Activated naive CD8-positive, alpha-beta T cell treated with anti-CD3 and anti-CD28 coated beads, Interleukin-2, amount 50 U/mL, for 24 hours (primary cell): ENCODE measurements at regions not wholly inside any gene's neighbourhood (a gene's known extent, or its start where the extent isn't known, plus 50 kb on each side); places are given as distances from the start of the nearest gene placed in this dataset.
A peak's percentile ranks its signal among the peaks of the same experiment; 100 is the strongest.

Source experiments
- ATAC-seq: fragments of 150-1000 bp; cut with Tn5 transposase; one replicate; pipeline ENCODE4 v1.10.0; 2021
- DNase-seq: peaks from one replicate; pipeline ENCODE4 v3.0.0; 2021
- H3K27ac Mint-ChIP-seq: one replicate; pipeline ENCODE4 v1.8.0; 2021; ENCODE audit warnings: mild to moderate bottlenecking, mixed read lengths
- H3K27me3 Mint-ChIP-seq: one replicate; pipeline ENCODE4 v1.8.0; 2021; ENCODE audit warnings: mixed read lengths
- H3K36me3 Mint-ChIP-seq: one replicate; pipeline ENCODE4 v1.8.0; 2021; ENCODE audit warnings: low read depth, mixed read lengths
- H3K4me1 Mint-ChIP-seq: one replicate; pipeline ENCODE4 v1.8.0; 2021; ENCODE audit warnings: mixed read lengths
- H3K4me3 Mint-ChIP-seq: one replicate; pipeline ENCODE4 v1.8.0; 2021; ENCODE audit warnings: mild to moderate bottlenecking, moderate library complexity, mixed read lengths
- H3K9me3 Mint-ChIP-seq: one replicate; pipeline ENCODE4 v1.8.0; 2021; ENCODE audit warnings: mixed read lengths

GRCh38 chr14:71373773-71374172 lies 466.5 kb downstream of the PCNX1 start:
- Mint-ChIP-seq H3K4me1 (peaks cover 37% of the 10 kb centered on the region), H3K9me3 (peaks cover 16% of the 10 kb centered on the region)
- no peak for ATAC-seq

GRCh38 chr14:71374989-71375388 lies 467.7 kb downstream of the PCNX1 start:
- DNase-seq (no peak), ATAC-seq (no peak)
- Mint-ChIP-seq H3K27me3 (no peaks in the 10 kb centered on the region), H3K4me1 (peaks cover 43% of the 10 kb centered on the region), H3K36me3 (peaks cover 18% of the 10 kb centered on the region), H3K9me3 (peaks cover 16% of the 10 kb centered on the region), H3K27ac (no peak overlapping the region), H3K4me3 (no peak overlapping the region)

More at GRCh38 chr14:71373773-71374172, 466.5 kb downstream of the PCNX1 start:
- Mint-ChIP-seq H3K27ac (no peak overlapping the region), H3K27me3 (no peaks in the 10 kb centered on the region), H3K4me3 (no peak overlapping the region), H3K36me3 (peaks cover 13% of the 10 kb centered on the region)
- DNase-seq = no peak

- ATAC-seq = no peak
- DNase-seq = no peak
- Mint-ChIP-seq H3K4me3 (no peak overlapping the region), H3K36me3 (peaks cover 18% of the 10 kb centered on the region), H3K4me1 (peaks cover 32% of the 10 kb centered on the region), H3K27me3 (no peaks in the 10 kb centered on the region), H3K27ac (no peak overlapping the region), H3K9me3 (peaks cover 16% of the 10 kb centered on the region)
Measured at GRCh38 chr14:71377099-71377498, 469.8 kb downstream of the PCNX1 start.

- no peak overlapping the region for H3K4me3 Mint-ChIP-seq
- ATAC-seq = no peak
- H3K36me3 Mint-ChIP-seq = peaks cover 17% of the 10 kb centered on the region
- no peak overlapping the region for H3K27ac Mint-ChIP-seq
- H3K9me3 Mint-ChIP-seq = peaks cover 10% of the 10 kb centered on the region
- no peaks in the 10 kb centered on the region for H3K27me3 Mint-ChIP-seq
- peaks cover 32% of the 10 kb centered on the region for H3K4me1 Mint-ChIP-seq
- DNase-seq = no peak
Measured at GRCh38 chr14:71380271-71380670, 473.0 kb downstream of the PCNX1 start.

- H3K36me3 Mint-ChIP-seq = peaks cover 14% of the 10 kb centered on the region
- peaks cover 7% of the 10 kb centered on the region for H3K9me3 Mint-ChIP-seq
- peaks cover 36% of the 10 kb centered on the region for H3K4me1 Mint-ChIP-seq
Measured at GRCh38 chr14:71381814-71382213, 474.6 kb downstream of the PCNX1 start.

GRCh38 chr14:71382315-71382714 lies 475.1 kb downstream of the PCNX1 start:
- no peak overlapping the region for H3K27ac Mint-ChIP-seq
- H3K36me3 Mint-ChIP-seq = peaks cover 13% of the 10 kb centered on the region
- ATAC-seq = no peak
- H3K4me3 Mint-ChIP-seq = no peak overlapping the region
- DNase-seq = no peak
- H3K9me3 Mint-ChIP-seq = peaks cover 7% of the 10 kb centered on the region
- peaks cover 38% of the 10 kb centered on the region for H3K4me1 Mint-ChIP-seq
- H3K27me3 Mint-ChIP-seq = no peaks in the 10 kb centered on the region

More at GRCh38 chr14:71381814-71382213, 474.6 kb downstream of the PCNX1 start:
- Mint-ChIP-seq H3K4me3 (no peak overlapping the region), H3K27ac (no peak overlapping the region), H3K27me3 (no peaks in the 10 kb centered on the region)
- no peak for ATAC-seq
- DNase-seq = no peak

GRCh38 chr14:71383510-71383909 lies 476.3 kb downstream of the PCNX1 start:
- H3K36me3 Mint-ChIP-seq = peaks cover 7% of the 10 kb centered on the region
- H3K27me3 Mint-ChIP-seq = no peaks in the 10 kb centered on the region
- ATAC-seq = no peak
- H3K4me1 Mint-ChIP-seq = peaks cover 35% of the 10 kb centered on the region
- H3K27ac Mint-ChIP-seq = no peak overlapping the region
- no peak for DNase-seq
- no peaks in the 10 kb centered on the region for H3K9me3 Mint-ChIP-seq
- H3K4me3 Mint-ChIP-seq = no peak overlapping the region

GRCh38 chr14:71384007-71384845 lies 477.0 kb downstream of the PCNX1 start:
- H3K4me3 Mint-ChIP-seq = no peak overlapping the region
- H3K27ac Mint-ChIP-seq = no peak overlapping the region
- H3K36me3 Mint-ChIP-seq = peaks cover 4% of the 10 kb centered on the region
- H3K9me3 Mint-ChIP-seq = no peaks in the 10 kb centered on the region
- peaks cover 29% of the 10 kb centered on the region for H3K4me1 Mint-ChIP-seq
- no peaks in the 10 kb centered on the region for H3K27me3 Mint-ChIP-seq
- ATAC-seq (no peak), DNase-seq (no peak)

GRCh38 chr14:71387753-71388152 lies 480.5 kb downstream of the PCNX1 start:
- no peak for DNase-seq
- H3K4me1 Mint-ChIP-seq = peaks cover 23% of the 10 kb centered on the region
- no peaks in the 10 kb centered on the region for H3K27me3 Mint-ChIP-seq

GRCh38 chr14:71388336-71388735 lies 481.1 kb downstream of the PCNX1 start:
- H3K27me3 Mint-ChIP-seq = no peaks in the 10 kb centered on the region
- peaks cover 4% of the 10 kb centered on the region for H3K36me3 Mint-ChIP-seq
- H3K4me3 Mint-ChIP-seq = no peak overlapping the region
- DNase-seq = no peak
- ATAC-seq = no peak
- H3K27ac Mint-ChIP-seq = no peak overlapping the region
- no peaks in the 10 kb centered on the region for H3K9me3 Mint-ChIP-seq
- H3K4me1 Mint-ChIP-seq = peaks cover 18% of the 10 kb centered on the region

More at GRCh38 chr14:71387753-71388152, 480.5 kb downstream of the PCNX1 start:
- Mint-ChIP-seq H3K4me3 (no peak overlapping the region), H3K27ac (no peak overlapping the region), H3K36me3 (peaks cover 4% of the 10 kb centered on the region), H3K9me3 (no peaks in the 10 kb centered on the region)
- no peak for ATAC-seq

GRCh38 chr14:71388862-71389261 lies 481.6 kb downstream of the PCNX1 start:
- Mint-ChIP-seq H3K4me1 (peaks cover 19% of the 10 kb centered on the region), H3K27me3 (no peaks in the 10 kb centered on the region), H3K27ac (no peak overlapping the region), H3K36me3 (peaks cover 4% of the 10 kb centered on the region), H3K4me3 (no peak overlapping the region), H3K9me3 (no peaks in the 10 kb centered on the region)
- DNase-seq = no peak
- ATAC-seq = no peak

GRCh38 chr14:71394386-71394785 lies 487.1 kb downstream of the PCNX1 start:
- ATAC-seq (no peak), DNase-seq (no peak)
- no peak overlapping the region for H3K27ac Mint-ChIP-seq
- no peaks in the 10 kb centered on the region for H3K9me3 Mint-ChIP-seq
- H3K27me3 Mint-ChIP-seq = no peaks in the 10 kb centered on the region
- H3K36me3 Mint-ChIP-seq = peaks cover 2% of the 10 kb centered on the region
- H3K4me1 Mint-ChIP-seq = peaks cover 45% of the 10 kb centered on the region
- no peak overlapping the region for H3K4me3 Mint-ChIP-seq

- DNase-seq (no peak), ATAC-seq (peak; percentile 58)
- Mint-ChIP-seq H3K4me1 (peaks cover 52% of the 10 kb centered on the region), H3K27ac (no peak overlapping the region), H3K36me3 (peaks cover 2% of the 10 kb centered on the region), H3K4me3 (no peak overlapping the region), H3K27me3 (no peaks in the 10 kb centered on the region), H3K9me3 (no peaks in the 10 kb centered on the region)
Measured at GRCh38 chr14:71395151-71395604, 487.9 kb downstream of the PCNX1 start.

GRCh38 chr14:71395636-71396035 lies 488.4 kb downstream of the PCNX1 start:
- ATAC-seq = no peak
- Mint-ChIP-seq H3K4me1 (peaks cover 54% of the 10 kb centered on the region), H3K4me3 (no peak overlapping the region), H3K36me3 (peaks cover 2% of the 10 kb centered on the region), H3K27me3 (no peaks in the 10 kb centered on the region), H3K9me3 (no peaks in the 10 kb centered on the region), H3K27ac (peak overlapping the region; percentile 51)
- DNase-seq = no peak

GRCh38 chr14:71396050-71396677 lies 488.9 kb downstream of the PCNX1 start:
- Mint-ChIP-seq H3K27me3 (no peaks in the 10 kb centered on the region), H3K9me3 (no peaks in the 10 kb centered on the region), H3K4me1 (peaks cover 59% of the 10 kb centered on the region), H3K4me3 (no peak overlapping the region), H3K27ac (peak overlapping the region; percentile 51), H3K36me3 (peaks cover 2% of the 10 kb centered on the region)
- no peak for ATAC-seq
- no peak for DNase-seq
